ENCODE measurements at regions not wholly inside any gene's neighbourhood (a gene's known extent, or its start where the extent isn't known, plus 50 kb on each side); places are given as distances from the start of the nearest gene placed in this dataset.

DNA sequence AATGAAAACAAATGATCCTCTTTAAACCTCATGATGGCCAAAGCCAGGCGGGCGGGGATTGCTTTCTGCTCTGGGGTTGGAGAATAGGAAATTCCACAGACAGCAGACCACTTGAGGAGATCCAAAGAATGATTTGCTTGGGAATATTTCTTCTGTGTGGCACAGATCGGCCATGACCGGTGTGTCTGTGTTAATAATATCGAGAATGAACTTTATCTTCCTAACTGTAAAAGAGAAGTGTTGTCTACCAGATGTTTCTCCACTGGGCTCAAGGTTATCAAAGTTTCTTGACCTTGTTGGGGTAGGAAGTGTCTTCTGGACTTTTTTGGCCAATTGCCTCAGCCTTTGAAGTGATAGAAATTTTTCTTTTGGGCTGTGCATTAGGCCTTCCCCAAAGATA, 186.6 kb upstream of the ZFHX3 start:
- TF ChIP-seq, protein P1, sequence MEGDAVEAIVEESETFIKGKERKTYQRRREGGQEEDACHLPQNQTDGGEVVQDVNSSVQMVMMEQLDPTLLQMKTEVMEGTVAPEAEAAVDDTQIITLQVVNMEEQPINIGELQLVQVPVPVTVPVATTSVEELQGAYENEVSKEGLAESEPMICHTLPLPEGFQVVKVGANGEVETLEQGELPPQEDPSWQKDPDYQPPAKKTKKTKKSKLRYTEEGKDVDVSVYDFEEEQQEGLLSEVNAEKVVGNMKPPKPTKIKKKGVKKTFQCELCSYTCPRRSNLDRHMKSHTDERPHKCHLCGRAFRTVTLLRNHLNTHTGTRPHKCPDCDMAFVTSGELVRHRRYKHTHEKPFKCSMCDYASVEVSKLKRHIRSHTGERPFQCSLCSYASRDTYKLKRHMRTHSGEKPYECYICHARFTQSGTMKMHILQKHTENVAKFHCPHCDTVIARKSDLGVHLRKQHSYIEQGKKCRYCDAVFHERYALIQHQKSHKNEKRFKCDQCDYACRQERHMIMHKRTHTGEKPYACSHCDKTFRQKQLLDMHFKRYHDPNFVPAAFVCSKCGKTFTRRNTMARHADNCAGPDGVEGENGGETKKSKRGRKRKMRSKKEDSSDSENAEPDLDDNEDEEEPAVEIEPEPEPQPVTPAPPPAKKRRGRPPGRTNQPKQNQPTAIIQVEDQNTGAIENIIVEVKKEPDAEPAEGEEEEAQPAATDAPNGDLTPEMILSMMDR (IDR thresholded peaks at IDR 0.05; ENCODE audit: low read depth, low read length): no peak
- in situ Hi-C loops (cut with HindIII; ENCODE audit: low sequenced_read_pairs): no loop called here
- no peak overlapping the region for H3K4me3 ChIP-seq (ENCODE audit: low read depth, low read length)
- DNase-seq (ENCODE audit: low read depth, low spot score): no peak

DNA sequence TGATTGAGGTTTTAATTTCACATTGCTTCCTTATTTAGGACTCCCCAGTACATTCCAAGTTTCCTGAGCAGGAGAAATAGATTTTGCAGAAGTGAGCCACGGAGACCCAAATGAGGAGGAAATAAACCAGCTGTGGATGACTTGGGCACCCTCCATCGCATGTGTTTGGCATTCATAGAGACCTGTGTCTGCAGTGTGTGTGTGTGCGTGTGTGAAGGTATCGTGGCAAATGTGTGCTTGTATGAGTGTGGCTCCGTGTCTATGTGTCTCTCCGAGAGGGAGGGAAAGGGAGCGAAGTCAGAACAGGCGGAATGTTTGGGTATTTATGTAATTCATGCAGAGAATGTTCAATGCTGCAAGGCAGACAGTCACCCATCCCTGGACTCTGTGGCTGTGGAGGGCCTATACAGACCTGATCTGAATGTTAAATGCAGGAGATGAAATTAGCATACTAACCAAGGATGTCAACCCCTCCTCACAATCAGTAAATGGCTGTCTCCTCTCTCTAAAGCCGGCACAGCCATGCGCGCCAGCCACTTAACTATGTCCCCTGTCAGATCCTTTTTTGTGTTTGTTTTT, 186.0 kb upstream of the ZFHX3 start:
- no peak for DNase-seq (ENCODE audit: low read depth, low spot score)
- TF ChIP-seq, protein P1 (IDR thresholded peaks at IDR 0.05; ENCODE audit: low read depth, low read length): no peak
- no peak overlapping the region for H3K4me3 ChIP-seq (ENCODE audit: low read depth, low read length)
- in situ Hi-C loops (cut with HindIII; ENCODE audit: low sequenced_read_pairs): no loop called here

DNA sequence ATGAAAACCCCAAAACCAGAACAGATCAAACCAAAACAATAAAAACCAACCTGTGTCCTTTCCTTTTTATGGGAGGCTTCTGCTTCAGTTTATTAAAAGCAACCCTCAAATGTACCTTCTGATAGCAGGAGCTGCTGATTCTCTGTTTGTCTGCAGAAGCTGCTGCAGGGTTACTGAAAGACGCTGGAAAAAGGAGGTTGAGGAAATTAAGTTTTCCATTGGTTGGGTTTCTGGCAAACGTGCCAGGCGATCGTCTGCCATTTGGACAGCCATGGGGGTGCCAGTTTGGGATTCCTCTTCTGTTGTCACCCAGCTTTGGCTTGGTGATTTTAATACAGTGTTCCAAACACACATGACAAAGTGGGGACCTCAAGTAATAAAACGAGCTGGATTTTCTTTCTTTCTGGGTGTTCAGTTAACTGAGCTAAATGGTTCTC, 185.4 kb upstream of the ZFHX3 start:
- TF ChIP-seq, protein P1 (IDR thresholded peaks at IDR 0.05; ENCODE audit: low read depth, low read length): no peak
- H3K4me3 ChIP-seq (ENCODE audit: low read depth, low read length): no peak overlapping the region
- in situ Hi-C loops (cut with HindIII; ENCODE audit: low sequenced_read_pairs): no loop called here

DNA sequence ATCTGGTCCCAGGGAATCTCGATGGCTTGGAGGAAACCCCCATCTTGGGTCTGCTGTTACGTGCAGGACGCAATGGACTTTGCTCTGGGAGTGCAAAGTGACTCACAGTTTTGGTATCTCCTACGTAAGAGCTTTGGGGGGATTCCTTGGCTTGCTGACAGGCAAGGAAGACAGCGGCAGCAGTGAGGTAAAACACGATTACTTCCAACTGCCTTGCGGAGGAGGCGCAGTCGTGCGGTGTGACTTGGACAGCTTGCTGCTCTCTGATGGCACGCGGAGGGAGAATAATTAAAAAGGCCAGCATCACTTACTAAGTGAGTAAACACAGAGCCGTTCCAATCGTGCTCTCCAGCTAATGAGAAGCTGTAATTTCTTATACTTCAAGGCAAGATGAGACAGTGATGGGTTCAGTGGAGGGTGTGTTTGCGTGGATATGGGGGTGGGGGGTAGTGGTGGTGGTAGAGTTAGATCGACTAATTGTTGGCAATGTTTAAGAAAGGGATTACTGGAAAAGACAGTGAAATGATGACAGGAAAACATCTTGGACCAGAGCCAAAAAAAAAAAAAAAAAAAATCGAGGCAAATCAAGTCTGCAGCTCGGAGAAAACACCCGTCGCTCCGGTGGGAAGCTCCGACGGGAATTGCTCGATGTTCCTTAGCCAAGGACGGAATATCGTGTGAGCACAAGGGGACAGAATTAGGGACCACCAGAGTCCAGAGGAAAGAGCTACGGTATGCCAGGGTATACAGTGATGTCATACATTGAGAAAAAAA, 184.8 kb upstream of the ZFHX3 start:
- peak overlapping the region; percentile 14 for H3K4me3 ChIP-seq (ENCODE audit: low read depth, low read length)
- peak; percentile 85 for DNase-seq (ENCODE audit: low read depth, low spot score)
- TF ChIP-seq, protein P1 (IDR thresholded peaks at IDR 0.05; ENCODE audit: low read depth, low read length): no peak
- in situ Hi-C loops (cut with HindIII; ENCODE audit: low sequenced_read_pairs): no loop called here

More for the DNA sequence above, 185.4 kb upstream of the ZFHX3 start:
- no peak for DNase-seq (ENCODE audit: low read depth, low spot score)

DNA sequence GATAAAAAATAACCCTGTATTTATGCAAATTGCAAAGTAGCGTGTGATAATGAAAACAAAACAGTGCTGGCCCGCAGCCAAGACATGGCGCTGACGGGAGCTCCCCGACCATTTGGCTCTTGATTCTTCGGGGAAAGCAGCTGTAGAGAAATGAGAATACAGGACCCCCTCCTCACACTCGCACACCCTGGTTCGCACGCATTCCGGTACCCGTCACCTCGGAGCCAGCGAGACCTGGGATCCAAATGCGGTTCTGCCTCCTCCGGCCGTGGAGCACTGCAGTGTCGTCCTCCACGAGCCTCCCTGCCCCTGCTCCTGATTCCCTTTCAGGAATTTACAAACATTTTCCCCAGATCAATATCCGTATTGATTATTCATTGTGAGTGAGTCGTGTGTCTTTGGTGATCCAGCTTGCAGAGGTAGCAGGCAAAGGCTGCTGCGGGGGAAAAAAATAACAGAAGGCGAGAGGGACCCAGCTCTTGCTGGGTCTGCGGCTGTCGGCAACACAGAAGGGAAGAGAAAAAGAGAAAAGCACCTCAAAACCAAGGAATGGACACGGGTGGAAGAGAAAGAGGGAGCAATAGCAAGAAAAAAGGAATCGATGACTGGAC, 184.1 kb upstream of the ZFHX3 start:
- no peak for DNase-seq (ENCODE audit: low read depth, low spot score)
- TF ChIP-seq, protein P1 (IDR thresholded peaks at IDR 0.05; ENCODE audit: low read depth, low read length): no peak
- H3K4me3 ChIP-seq (ENCODE audit: low read depth, low read length): peak overlapping the region; percentile 26
- in situ Hi-C loops (cut with HindIII; ENCODE audit: low sequenced_read_pairs): no loop called here

DNA sequence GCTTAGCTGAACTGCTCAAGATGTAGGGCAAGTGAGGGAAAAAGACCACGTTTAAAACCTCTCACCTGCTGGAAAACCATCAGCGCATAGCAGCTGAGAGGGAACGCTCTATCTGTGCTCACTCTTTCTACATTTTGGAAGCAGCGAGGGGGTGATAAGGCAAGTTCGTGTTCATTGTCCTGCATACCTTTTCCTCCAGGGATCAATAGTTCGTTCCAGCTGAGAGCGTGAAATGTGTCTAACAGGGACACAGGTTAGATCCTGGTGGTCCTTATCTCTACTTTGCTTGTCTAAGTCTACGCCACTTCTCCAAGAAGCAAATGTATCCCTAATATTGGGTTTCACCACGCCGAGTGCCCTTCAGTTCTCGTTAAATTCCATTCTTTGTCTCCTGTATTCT, 183.5 kb upstream of the ZFHX3 start:
- no peak overlapping the region for H3K4me3 ChIP-seq (ENCODE audit: low read depth, low read length)
- TF ChIP-seq, protein P1 (IDR thresholded peaks at IDR 0.05; ENCODE audit: low read depth, low read length): no peak
- no peak for DNase-seq (ENCODE audit: low read depth, low spot score)
- in situ Hi-C loops (cut with HindIII; ENCODE audit: low sequenced_read_pairs): no loop called here
